GM21723 (cell line): ENCODE measurements at regions not wholly inside any gene's neighbourhood (a gene's known extent, or its start where the extent isn't known, plus 50 kb on each side); places are given as distances from the start of the nearest gene placed in this dataset.

Experiments
- ATAC-seq: cut with Tn5 transposase; IDR thresholded peaks from one replicate; pipeline ENCODE4 v1.9.1; 2021; ENCODE audit warnings: mild to moderate bottlenecking, moderate library complexity; ENCODE audit not compliant: unreplicated experiment

DNA sequence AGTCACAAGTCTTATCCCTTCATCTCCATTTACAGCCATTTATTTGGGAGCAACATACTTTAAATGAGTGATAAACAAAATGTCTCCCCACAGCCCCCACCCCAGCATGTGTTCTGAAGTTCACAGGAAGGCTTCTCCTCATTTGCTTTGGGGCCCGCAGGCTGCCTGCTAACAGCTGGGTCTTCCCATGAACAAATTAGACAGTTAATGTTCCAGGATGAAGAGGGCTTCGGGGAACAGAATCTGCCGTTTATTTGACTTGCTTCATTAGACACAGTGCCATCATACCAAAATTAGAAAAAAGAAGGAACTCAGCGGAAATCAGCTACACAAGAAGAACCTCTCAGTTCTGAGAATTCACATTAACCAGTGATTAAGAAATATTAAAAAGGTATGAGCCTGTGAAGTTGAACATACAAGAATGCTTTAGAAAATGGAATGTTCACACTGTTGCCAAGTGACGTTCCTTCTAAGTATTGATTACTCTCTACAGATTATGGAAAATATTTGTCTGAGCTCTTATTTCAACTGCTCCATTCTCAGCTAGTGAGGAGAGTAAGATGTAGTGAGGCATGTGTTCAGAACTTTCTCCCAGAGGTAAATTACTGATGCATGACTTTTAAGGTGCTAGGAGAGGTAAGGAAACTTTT lies 107.5 kb upstream of the THBS1 start:
- no peak for ATAC-seq

DNA sequence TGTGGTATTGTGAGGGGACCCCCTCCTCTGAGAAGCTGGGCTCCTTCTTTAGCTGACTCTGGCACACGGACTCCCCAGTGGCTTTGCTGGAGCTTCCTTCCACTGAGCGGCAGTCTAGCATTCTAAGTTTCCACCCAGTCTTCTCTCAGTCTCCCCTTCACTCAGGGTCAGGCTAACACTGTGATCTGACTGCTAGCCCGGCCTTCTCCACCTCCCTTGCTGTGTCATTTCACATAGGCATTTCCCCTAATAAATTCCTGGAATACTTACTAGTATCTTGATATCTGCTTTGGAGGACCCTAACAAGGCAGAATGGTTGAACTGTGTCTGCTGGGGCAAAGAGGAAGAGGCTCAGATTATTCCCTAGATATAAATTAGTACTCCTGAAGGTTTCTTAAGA lies 106.2 kb upstream of the THBS1 start:
- no peak for ATAC-seq

DNA sequence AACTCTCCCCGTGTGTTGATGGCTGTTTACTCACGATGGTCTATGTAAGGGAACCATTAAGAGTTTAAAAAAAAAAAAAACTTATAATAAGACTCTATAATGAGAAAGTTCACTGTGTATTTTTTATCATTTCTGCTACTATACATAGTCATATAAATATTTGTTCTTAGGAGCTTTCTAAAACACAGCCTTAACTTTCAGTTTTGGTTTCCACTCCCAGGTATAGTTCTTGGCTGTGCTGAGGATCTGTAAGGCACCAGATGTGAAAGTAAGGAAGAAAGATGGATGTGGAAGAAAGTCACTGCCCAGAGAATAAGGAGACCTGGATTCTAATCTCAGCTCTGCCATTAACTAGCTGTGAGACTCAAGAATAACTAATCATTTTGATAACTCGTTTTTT lies 101.9 kb upstream of the THBS1 start:
- no peak for ATAC-seq

DNA sequence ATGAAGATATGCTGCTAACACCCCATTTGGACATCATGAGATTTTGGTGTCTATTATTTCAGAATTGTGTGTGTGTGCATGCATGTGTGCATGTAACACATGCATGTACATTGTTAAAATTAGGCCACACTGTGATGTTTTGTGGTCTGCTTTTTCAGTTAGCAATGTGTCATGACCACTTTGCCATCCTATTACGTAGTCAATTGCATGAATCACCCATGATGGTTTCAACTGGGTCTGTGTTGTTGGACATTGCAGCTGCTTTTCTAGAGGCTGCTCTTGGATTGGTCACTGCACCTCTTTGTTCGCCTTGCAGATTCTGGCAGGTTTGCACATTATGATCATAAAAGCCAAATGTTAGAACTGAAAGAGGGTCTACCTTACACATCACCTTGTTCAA lies 101.0 kb upstream of the THBS1 start:
- ATAC-seq = no peak

DNA sequence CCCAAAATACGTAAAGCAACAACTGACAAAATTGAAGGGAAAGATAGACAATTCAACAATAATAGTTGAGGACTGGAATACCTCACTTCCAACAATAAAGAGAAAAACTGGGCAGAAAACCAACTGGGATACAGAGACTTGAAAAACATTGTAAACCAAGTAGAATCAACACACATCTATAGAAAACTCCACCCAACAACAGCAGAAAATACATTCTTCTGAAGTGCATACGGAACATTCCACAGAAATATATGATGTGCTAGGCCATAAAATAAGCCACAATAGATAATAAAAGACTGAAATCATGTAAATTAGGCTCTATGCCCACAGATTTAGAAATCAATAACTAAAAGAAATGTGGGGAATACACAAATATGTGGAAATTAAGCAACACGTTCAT lies 98.4 kb upstream of the THBS1 start:
- no peak for ATAC-seq

DNA sequence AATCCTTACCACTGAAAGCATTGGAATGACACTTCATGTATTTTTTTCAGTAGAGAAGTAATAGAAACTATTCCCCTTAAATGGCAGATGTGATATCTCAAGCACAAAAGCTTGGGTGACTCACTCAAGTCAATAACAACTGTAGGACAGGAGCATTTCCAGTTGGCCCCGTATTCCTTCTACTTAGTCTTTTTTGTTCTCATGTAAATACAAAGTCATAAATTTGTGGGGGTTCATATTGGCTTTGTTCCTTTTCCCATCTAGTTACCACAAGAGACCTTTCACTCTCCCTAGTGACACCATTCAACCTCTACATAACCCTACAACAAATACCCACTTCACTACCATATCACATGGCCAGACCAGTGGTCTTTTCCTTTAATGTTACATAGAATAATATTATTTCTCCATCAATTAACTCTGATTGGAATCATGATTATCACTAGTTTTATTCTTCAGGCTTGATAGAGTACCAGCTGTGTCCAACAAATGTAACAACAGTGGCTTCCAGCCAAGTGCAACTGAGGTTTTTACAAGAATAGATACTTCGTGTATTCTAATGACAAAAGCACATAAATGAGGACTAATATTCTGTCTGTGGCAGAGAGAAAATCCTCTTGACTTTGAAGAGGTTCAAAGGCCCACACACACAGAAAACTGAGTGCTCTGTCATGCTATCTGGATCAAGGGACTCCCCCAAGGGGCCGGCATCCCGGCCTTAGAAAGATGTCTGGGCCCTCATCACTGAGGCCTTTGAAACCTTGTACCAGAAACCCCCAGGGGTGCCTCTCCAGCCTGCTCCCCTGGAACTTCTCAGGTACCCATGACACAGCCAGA lies 94.0 kb upstream of the THBS1 start:
- ATAC-seq = no peak

DNA sequence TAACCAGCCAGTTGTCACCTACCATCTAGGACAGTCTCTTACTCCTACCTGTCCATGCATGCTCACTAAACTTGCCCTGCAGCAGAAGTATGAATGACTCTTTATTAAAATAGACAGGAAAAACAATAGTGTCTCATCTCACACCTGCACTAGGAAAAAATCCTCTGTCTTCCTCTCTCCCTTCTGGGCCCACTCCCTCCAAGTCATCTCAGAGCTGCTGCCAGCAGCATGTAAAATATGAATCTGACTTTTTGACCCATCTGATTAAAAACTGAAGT lies 93.5 kb upstream of the THBS1 start:
- ATAC-seq = no peak

DNA sequence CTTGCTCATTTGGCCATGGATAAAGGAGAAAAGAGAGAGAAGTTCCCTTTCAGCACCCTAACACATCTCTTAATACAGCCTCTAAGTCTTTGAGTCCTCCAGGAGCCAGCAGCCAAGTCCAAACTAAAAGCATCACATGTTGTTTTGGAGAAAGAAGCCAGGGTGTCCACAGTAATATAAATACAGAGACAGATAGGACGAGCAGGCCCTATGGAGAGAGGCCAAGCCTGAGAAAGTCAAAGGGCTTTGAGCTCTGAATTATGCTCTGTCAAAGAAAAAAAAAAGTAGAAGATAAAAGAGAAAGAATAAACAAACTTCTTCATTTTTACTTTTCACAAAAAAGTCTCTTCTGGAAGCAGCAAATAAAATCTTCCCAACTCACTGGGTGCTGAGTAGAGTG lies 92.4 kb upstream of the THBS1 start:
- no peak for ATAC-seq

DNA sequence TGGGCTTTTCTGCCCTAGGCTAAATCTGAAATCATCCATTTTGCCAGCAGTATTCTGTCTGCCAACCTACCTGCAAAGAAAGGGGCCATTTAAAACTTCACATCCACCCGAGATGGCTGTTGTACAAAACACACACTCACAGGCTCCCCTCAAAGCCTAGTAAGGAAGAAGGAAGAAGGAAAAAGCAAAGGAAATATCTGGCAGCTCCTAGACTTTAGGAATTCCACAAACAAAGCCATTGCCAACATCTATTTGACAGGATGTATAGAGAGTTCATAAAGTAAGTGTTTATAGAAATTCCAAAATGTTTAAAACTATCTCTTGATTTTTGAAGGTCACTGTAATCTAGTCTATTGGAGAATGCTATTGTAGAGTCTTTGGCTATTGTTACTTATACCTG lies 91.9 kb upstream of the THBS1 start:
- no peak for ATAC-seq

DNA sequence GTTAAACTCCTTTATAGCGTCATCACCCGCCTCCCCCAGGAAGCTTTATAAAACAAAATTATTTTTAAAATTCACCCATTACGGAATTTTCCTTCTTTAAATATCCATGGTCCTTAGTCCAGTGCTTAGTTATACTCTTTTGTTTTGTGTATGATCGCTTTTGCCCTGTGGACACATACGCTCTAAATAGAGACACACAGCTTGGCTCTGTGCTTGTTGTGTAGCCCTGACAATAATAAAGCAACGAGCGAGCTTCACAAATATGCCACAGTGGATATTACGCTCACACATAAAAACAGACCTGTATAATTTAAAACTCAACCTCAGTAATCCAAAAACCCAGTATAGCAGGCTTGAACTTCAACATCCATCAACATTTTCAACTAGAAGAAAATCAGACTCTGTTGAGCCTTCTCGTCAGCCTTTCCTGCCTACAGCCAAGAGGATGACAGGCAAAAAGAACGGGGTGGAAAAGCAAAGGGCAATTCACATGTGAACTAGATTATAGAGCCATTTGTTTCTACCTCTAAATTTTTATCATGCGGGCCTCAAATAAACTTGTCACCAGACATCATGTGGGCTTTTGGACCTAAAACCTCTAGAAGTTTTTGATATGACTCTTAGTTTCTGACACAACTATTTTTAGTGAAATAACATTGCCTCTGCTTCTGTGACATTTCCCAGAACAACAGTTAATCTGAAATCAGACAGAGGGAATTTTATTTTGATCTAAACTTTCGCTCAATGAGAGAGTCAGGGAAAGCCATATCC lies 89.6 kb upstream of the THBS1 start:
- no peak for ATAC-seq

DNA sequence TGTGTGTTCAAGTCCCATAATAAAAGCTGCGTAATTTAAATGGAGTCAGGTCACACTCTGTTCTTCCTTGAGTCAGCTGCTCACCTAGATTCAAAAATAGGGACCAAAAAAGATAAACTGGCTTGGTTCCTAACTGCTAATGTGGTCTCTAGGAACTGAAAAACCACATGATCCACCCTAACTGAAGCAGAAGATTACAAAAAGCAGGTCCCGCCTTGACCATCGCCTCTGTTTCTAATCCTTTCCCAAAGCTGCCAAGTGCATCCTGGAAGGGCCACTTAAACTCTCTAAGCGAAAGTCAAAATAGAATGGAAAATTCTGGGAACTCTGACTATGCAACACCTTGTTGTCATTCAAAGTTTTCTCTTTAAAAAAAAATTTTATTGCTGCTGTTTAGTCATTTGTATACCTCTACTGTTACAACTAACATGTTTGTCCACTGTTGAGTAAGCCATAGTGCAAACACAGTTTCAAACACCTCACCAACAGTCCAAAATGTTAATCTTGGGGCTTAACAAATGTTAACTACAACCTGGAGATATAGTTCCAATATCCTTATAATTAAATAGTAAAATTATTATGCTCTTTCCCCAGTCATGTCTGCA lies 88.9 kb upstream of the THBS1 start:
- ATAC-seq = no peak

DNA sequence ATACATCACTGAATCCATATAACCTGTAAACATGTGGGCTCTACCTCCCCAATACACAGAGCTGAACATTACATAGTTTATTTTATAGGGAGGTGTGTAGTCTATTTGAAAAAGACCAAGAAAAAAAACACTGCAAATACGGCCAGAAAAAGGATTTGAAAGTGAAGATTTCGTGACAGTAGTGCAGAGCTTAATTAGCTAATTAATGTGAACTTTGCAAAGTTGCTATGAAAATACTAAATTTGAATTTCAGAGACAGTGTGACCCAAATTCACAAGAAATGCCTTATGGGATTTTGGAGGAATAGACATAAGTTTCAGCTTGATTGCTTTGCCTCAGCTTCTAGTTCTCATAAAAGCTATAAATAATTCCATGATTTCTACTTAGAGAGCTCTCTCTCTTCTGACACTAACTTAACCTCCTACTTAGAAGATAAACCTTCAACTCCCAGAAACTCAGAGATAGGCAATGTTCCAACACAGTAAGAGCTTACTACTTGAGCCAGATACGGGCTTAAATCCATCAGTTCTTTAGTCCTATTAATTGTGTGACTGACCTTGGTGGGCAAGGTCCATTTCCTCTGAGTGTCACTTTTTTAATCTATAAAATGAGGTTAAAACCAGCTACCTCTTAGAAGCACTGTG lies 87.3 kb upstream of the THBS1 start:
- no peak for ATAC-seq

DNA sequence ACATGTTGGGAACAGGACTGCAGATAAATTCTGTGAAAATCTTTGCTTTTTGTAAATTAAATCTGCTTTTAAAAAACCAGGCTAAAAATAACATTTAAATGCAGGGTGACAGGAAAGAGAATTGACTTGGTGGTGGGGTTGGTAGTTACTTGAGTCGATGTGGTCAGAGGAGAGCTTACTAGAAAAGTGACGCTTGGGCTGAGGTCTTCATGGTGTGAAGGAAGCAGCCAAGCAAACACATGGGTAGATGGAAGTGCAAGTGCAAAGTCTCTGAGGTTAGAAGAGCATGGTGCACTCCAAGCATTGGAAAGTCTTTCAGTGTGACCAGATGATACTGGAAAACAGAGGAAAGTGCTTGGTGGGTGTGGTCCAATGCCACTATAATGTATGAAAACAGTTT lies 86.4 kb upstream of the THBS1 start:
- ATAC-seq = no peak

DNA sequence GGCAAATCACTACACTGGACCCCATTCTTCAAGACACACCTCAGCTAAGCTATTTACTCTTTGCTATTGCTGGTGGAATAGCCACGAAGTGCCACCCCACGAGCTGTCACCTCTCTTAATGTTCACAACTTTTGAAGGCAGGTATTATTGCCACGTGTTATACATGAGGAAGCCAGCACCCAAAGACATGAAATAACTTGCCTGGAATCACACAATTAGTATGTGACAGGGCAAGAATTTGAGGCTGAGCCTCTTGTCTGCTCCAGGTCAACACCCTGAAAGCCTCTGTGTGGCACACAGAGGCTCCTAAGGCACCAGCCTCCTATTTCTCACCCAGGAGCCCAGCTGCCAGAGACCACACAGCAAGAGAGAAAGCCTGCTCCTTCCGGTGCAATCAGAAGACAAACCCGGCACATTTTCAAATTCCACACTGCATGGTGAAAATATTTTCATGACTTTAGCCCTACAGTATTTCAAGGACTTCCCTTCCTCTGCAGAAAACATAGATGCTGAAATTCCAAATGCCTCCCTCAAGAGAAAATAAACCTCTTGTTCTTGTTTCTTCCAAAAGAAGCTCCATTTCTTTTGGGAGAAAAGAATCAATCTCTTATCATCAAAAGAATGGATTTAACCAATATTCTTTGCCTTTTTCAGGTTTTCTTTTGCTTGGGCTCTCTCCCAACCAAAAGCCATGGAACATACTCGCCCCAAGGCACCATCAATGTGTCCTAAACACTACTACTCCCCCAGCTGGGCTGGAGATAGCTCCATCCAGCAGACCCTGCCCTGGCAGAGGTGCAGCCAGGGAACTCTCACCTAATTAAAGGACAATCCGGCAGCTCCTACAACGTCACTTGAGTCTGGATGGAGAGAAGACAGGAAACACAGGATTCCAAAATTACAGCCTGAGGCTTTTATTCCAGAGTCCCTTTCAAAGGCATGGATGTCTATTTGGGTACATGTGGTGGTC lies 84.7 kb upstream of the THBS1 start:
- no peak for ATAC-seq

DNA sequence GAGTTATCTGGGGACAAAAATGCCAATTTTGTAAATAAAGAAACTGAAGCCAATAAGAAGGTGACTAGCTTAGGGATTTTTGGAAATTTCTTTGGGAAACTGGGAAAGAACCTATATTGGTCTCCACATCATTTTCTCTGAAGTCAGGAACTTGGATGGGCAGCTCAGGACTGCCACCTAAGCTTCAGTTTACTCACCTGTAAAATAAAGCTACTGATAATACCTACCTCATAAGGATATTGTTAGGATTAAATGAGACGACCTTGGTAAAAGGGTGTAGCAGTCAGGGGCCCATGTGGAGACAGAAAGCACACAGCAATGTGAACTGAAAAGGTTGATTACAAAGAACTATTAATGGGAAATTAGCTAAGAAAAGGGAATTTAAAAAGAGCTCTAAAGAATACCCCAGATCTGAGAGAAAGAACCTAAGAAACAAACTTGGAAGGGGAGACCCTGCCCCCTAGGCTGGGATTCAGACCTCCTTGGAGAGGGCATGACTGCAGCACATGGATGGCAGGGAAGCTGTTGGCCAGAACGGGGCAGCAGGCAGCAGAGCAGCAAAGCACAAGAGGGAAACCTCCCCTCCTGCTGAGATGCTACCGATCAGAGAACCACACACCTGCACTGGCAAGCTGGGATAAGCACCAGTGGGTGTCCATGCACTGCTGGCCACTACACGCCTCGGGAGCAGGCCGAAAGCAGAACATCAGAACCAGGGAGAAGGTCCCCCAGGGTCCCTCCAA lies 83.7 kb upstream of the THBS1 start:
- no peak for ATAC-seq

DNA sequence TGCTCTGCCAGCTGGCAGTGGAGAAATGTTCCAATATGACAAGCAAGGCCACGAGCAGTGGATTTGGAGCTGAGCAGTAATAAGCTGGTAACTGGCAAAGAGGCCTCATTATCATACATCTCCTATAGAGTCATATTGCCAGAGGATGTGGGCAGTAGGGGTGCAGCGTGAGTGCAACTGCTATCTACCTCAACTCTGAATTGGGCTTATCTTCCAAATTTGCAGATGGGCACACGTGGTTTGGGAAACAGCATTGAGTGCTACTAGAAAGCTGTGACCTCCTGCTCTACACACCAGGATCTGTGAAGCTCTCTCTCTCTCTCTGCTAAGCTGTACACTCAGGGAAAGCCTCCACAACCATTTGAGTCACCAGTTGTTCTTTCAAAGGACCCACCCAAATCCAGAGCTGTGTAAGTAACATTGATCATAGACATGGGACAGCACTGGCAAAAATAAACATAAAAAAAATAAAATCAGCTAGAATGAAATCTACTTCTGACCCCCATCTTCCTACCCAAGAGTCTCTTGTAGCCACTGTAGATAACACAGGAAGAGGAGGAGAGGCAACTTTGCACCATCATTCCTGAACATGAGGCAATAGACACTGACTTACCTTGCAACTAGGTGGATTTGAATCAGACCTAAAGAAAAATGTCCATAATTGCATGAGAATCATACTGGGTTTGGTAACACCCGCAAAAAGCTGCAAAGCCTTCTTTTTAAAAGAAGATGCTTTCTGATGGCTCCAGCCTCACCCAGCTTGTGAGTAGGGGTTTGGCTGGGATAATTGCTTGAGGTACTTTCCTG lies 82.9 kb upstream of the THBS1 start:
- no peak for ATAC-seq

DNA sequence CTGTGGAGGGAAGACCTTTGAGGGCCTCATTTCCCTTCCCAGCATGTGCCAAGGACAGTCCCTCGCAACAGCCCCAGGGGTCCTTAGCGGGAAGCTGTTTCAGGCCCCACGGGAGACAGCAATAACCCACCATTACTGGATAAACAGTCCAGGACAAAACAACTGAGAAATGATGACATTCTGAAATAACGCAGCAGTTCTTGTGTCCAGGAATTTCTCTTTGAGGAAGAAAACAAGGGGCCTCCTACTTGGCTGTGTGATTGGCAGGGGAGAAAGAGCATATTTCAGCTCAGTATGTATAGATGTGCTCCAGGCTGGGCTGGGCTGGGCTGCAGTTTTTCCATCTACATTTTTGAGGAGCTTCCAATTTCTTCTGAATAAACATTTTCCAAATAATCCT lies 82.2 kb upstream of the THBS1 start:
- ATAC-seq = no peak

DNA sequence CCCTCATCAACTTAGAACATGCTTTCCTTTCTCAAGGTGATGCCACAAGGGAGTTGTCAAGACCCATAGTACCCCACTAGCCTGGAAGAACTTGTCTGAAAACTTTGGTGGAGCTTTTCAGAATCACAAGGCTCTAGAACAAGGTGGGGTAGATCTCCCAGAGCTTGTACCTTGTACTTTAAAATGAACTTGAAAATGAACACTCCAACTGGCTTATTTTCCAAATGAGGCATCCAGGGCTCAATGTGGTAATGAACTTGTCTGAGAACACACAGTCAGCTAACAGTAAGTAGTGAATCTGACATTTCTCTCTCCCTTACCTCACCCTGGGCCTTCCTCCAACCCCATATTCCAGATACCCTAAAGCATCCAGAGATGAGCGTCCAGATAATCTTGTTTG lies 81.8 kb upstream of the THBS1 start:
- no peak for ATAC-seq

DNA sequence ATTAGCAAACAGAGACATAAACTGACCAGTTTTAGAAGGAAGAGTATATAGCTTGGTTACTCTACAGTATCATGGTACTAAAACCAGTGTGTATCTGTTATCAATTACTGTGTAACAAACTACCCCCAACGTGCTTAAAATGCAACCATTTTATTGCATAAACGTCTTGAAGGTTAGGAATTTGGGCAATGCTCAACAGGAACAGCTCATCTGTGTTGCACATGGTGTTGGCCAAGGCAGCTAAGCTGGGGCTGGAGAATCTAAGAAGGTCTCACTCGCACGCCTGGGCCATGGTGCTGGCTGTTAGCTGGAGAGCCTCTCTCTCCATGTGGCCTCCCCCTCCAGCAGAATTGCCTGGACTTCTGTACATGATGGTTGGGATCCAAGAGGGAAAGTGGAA lies 81.2 kb upstream of the THBS1 start:
- no peak for ATAC-seq
